Brain microvascular endothelial cell (primary cell): ENCODE measurements at regions not wholly inside any gene's neighbourhood (a gene's known extent, or its start where the extent isn't known, plus 50 kb on each side); places are given as distances from the start of the nearest gene placed in this dataset.

ENCODE experiments used
- DNase-seq: peaks from one replicate; pipeline ENCODE4 v3.0.0-alpha.2; 2020
- H3K27ac ChIP-seq: fragments of 250-450 bp; sonication (Bioruptor Pico); 2 replicates; pipeline ENCODE4 v1.5.1; 2020; ENCODE audit warnings: mild to moderate bottlenecking, moderate library complexity
- H3K27me3 ChIP-seq: fragments of 250-450 bp; sonication (Bioruptor Pico); replicated peaks from 2 replicates; pipeline ENCODE4 v1.5.1; 2020; ENCODE audit warnings: mild to moderate bottlenecking
- H3K36me3 ChIP-seq: fragments of 250-450 bp; sonication (Bioruptor Pico); replicated peaks from 2 replicates; pipeline ENCODE4 v1.5.1; 2020; ENCODE audit warnings: mild to moderate bottlenecking
- H3K4me3 ChIP-seq: 2 replicates; pipeline ENCODE4 v1.5.1; 2011; ENCODE audit warnings: low read depth, mild to moderate bottlenecking, control low read depth, low read length, moderate library complexity
- in situ Hi-C: cut with HindIII; loops from 2 replicates; pipeline ENCODE4 v1.10.0; 2017; ENCODE audit warnings: low sequenced_read_pairs, low pct_ligation_motif_present
- TF ChIP-seq, protein P1 (sequence below): IDR thresholded peaks from 2 replicates; pipeline ENCODE4 v1.5.1; 2011; ENCODE audit warnings: low read depth, mild to moderate bottlenecking, moderate library complexity, low read length, control low read depth, inconsistent platforms; ENCODE audit errors: missing control alignments

DNA sequence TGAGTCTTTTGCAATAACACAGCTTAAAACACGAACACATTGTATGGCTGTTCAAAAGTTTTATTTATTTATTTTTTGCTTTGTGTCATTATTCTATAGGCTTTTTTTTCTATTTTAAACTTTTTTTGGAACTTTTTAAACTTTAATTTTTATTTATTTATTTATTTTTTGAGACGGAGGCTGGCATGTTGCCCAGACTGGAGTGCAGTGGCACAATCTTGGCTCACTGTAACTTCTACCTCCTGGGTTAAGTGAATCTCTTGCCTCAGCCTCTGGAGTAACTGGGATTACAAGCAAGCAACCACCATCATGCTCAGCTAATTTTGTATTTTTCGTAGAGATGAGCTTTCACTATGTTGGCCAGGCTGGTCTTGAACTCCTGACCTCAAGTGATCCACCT, 88.3 kb upstream of the GADD45A start:
- TF ChIP-seq, protein P1, sequence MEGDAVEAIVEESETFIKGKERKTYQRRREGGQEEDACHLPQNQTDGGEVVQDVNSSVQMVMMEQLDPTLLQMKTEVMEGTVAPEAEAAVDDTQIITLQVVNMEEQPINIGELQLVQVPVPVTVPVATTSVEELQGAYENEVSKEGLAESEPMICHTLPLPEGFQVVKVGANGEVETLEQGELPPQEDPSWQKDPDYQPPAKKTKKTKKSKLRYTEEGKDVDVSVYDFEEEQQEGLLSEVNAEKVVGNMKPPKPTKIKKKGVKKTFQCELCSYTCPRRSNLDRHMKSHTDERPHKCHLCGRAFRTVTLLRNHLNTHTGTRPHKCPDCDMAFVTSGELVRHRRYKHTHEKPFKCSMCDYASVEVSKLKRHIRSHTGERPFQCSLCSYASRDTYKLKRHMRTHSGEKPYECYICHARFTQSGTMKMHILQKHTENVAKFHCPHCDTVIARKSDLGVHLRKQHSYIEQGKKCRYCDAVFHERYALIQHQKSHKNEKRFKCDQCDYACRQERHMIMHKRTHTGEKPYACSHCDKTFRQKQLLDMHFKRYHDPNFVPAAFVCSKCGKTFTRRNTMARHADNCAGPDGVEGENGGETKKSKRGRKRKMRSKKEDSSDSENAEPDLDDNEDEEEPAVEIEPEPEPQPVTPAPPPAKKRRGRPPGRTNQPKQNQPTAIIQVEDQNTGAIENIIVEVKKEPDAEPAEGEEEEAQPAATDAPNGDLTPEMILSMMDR = no peak
- DNase-seq = no peak
- Histone ChIP-seq H3K27ac (no peak overlapping the region), H3K4me3 (no peak overlapping the region), H3K36me3 (no peaks in the 10 kb centered on the region), H3K27me3 (no peaks in the 10 kb centered on the region)
- in situ Hi-C loops = no loop called here

DNA sequence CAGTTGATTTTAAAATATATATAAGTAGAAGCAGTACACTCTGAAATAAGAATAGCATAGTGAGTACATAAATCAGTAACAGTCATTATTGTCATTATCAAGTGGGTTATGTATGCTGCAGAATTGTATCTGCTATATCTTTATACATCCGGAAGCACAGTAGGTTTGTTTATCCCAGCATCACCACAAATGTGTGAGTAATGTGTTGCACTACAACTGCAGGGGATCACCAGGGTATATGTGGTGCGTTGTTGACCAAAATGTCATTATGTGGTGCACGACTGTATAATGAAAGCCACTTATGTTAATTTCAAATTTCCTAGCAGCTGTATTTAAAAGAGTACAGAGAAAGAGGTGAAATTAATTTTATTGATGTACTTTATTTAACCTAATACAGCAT, 87.7 kb upstream of the GADD45A start:
- TF ChIP-seq, protein P1 = no peak
- in situ Hi-C loops = no loop called here

DNA sequence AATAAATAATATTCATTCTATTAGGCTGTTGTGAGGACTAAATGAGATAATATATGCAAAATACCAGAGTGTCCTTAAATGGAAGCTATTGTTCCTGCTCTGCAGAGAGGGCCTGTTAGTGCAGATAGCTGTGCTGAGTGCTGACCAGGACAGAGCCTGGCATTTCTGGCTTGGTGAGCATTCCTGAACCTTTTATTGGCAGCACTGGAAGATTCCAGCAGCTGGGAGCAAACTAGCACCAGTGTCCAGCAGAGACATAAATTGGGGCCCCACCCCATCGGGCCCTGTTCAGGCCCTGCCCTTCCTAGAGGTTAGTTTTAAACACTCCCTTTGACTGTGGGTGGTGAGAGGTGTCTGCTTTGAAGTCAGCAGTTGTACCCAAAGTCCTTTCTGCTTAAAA, 85.9 kb upstream of the GADD45A start:
- Histone ChIP-seq H3K36me3 (no peaks in the 10 kb centered on the region), H3K4me3 (no peak overlapping the region), H3K27me3 (no peaks in the 10 kb centered on the region), H3K27ac (no peak overlapping the region)
- DNase-seq = no peak
- TF ChIP-seq, protein P1 = no peak
- in situ Hi-C loops = no loop called here

More for the DNA sequence above, 87.7 kb upstream of the GADD45A start:
- no peak for DNase-seq
- Histone ChIP-seq H3K27me3 (no peaks in the 10 kb centered on the region), H3K4me3 (no peak overlapping the region), H3K27ac (no peak overlapping the region), H3K36me3 (no peaks in the 10 kb centered on the region)

DNA sequence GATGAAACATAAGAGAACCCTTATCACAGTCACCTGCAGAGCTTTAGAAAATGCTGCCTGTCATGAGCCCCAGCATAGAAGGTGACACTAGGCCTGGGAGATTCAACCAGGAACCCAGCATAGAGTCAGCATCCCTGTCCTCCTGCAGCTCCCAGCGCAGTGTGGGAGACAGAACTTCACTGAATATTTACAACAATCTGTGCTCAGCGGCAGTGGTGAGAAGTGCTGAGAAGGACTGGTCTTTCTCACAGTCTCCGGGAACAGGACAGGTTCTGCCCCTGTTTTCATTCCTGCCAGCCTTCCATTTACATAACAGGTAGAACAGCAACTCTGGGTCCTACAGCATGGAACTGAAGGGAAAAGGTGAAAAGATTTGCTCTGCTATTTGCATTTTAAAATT, 83.5 kb upstream of the GADD45A start:
- H3K36me3 ChIP-seq = no peaks in the 10 kb centered on the region
- no peak overlapping the region for H3K27ac ChIP-seq
- no peak for DNase-seq
- H3K27me3 ChIP-seq = no peaks in the 10 kb centered on the region
- TF ChIP-seq, protein P1 = no peak
- in situ Hi-C loops = no loop called here
- no peak overlapping the region for H3K4me3 ChIP-seq

DNA sequence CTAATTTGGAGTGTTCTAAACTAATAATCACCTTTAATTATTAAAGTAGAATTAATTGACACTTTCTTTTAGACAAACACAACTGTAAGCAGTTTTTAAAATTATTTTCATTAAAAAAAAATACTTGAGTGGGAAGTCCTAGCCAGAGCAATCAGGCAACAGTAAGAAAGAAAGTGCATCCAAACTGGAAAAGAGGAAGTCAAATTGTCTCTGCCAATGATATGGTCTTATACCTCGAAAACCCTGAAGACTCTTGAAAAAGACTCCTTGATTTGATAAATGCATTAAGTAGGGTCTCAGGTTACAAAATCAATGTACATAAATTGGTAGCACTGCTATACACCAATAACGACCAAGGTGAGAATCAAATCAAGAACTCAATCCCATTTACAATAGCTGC, 83.0 kb upstream of the GADD45A start:
- no peaks in the 10 kb centered on the region for H3K36me3 ChIP-seq
- TF ChIP-seq, protein P1 = no peak
- H3K27me3 ChIP-seq = no peaks in the 10 kb centered on the region
- H3K27ac ChIP-seq = no peak overlapping the region
- in situ Hi-C loops = no loop called here
- DNase-seq = no peak
- H3K4me3 ChIP-seq = no peak overlapping the region

DNA sequence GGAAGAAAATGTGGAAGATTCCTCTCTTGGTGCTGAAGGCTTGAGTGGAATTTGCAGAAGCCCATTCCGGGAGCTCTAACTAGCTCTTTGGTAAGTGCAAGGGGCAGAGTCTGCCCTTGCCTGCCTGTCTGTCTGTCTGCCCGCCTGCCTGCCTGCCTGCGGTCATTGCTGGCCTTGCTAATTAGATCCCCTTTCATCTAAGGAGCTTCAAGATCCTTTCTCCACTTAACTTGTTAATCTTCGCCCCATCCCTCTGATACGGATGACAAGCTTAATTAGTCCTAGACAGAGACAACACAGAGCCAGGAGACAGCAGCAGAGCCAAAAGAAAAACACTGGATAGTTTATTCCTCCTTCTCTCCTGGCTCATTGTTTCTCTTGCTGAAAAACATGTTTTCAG, 80.2 kb upstream of the GADD45A start:
- in situ Hi-C loops = no loop called here

More for the DNA sequence above, 80.2 kb upstream of the GADD45A start:
- Histone ChIP-seq H3K36me3 (no peaks in the 10 kb centered on the region), H3K4me3 (no peak overlapping the region), H3K27me3 (no peaks in the 10 kb centered on the region), H3K27ac (no peak overlapping the region)
- DNase-seq = no peak
- TF ChIP-seq, protein P1 = no peak
